Right kidney (tissue), 1 donor: ENCODE measurements at regions not wholly inside any gene's neighbourhood (a gene's known extent, or its start where the extent isn't known, plus 50 kb on each side); places are given as distances from the start of the nearest gene placed in this dataset.

Experiments used
- DNase-seq: peaks from one replicate; pipeline ENCODE4 v3.0.0-alpha.2; 2016

DNA sequence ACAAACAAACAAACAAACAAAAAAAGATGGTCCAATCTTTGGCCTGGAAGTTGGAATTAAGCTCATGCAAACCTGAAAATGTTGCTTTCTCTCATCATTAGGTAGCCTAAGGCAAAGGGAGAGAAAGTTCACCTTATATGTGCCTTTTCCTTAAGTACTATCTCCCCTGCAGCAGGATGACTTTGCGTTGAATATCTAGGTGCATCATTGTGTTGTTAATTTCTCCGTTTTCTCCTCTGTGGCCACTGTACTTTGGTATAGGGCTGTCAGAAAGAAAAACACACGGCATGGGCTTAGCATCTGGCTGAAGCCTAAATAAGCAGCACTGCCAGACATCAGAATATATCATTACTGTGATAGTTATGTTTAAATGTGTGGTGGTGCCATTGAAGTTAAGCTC is 345.5 kb downstream of the BCAT1 start:
- no peak for DNase-seq

DNA sequence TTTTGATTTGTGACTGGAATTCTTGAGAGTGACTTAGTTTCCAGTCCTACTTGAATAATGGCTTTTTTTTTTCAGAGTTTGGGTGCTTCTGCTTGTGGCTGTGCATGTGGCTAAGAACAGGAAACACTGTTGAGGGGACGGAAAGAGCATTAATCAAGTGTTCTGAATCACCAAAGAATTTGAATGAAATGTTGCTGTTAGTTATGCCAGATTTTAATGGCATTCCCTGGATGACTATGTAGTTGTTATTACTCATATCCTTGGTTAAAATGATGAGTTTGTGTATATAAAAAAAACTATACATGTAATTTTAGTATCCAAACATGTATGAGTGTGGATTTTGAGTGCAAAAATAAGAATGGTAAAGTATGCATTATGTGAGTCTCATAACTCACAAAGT is 347.9 kb downstream of the BCAT1 start:
- no peak for DNase-seq

DNA sequence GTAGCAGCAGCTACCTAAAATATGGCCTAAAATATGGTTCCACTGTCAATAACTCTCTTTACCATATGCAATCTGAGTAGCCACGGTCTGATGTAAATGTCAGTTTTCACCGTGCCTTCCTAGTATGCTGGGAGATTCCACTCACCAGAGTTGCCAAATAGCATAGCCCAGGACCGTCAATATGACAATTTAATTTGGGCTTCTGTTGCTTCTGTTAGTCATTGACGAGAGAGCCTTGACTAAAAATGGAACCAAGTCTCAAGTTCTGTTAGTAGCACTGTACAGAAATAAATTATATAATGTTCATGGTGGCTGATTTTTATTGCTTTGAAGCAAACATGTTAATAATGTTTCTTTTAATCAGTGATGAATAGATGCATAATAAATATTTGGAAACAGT is 348.4 kb downstream of the BCAT1 start:
- no peak for DNase-seq

DNA sequence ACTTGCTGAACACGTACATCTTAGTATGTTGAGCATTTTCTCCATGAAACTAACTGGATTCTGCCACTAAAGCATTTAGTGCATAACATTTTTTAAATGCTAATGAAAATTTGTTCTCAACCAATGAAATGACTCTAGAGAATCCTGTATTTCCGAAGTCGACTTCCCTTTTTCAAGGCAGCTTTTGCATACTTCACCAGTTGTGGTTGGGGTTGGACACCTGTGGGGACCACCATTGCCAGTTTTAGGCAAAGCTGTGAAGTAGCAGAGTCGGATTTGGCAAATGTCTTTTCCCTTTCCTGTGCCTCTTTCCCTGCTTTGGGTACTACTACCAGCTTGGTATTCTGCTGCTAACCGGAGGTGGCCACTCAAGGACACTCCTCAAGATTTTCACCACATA is 349.2 kb downstream of the BCAT1 start:
- no peak for DNase-seq

DNA sequence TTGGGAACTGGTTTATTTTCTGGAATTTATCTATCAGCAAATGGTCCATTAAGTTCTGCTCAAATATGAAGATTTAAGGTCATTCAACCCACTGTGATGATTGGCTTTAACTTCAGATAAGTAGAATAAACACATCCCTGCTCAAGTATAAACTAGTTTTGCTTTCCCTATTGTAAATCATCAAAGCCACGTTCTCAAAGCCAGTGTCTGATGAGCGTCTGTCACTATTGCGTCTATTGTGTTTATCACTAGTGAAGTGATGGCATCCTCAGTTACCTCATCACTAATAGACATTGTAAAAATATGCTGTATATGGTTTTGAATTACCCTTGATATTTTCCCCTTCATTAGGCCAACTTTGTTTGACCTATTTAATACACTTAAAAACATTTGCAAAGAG is 351.3 kb downstream of the BCAT1 start:
- no peak for DNase-seq

DNA sequence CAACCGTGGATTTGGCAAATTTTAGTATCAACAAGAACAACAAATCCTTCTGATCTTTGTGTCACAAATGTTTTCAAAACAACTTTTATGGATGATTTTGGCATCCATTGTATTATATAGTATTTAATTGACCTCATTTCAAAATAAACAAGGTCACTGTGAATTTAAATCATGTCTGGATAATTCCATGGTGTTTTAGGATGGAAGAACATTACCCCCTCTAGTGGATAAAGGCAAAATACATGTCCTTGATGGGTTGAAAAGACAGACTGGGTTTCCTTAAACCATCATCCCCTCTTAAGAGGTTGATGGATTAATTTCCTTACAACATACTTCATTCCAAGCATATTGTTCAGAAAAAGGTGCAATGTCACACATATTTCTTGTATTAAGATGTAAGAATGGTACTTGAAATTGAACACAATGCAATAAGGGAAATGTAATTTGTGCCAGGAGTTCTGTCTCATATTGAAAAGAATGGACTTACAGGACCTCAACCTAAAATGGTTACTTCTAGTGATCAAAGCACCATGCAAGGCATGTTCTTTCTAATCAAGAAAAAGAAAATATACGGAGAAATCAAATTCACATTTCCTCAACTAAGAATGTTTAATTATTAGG is 352.0 kb downstream of the BCAT1 start:
- no peak for DNase-seq

DNA sequence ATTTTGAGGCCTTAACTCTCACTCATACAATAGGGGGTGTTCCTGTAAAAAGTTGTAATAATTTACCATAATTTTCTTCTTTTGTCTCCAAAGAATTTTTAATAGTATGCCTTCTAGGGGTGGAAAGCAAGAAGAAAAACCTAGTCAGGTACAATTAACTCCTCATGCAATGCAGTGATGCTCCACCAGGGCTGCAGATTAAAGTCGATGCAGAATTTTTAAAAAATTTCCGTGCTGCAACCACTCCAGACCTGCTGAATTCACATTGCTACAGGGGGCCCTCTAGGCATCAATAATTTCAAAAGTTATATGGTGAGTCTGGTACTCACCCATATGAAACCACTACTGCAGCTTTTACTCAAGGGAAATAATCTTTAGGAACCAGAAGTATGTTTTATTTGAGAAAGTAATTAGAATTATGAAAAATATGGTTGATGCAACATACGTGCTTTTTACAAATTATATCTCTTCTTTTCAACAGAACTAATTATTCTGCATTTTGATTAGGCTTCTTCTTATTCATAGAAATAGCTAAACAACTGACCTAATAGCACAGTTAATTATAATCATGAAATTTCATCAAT is 353.2 kb downstream of the BCAT1 start:
- DNase-seq: no peak

DNA sequence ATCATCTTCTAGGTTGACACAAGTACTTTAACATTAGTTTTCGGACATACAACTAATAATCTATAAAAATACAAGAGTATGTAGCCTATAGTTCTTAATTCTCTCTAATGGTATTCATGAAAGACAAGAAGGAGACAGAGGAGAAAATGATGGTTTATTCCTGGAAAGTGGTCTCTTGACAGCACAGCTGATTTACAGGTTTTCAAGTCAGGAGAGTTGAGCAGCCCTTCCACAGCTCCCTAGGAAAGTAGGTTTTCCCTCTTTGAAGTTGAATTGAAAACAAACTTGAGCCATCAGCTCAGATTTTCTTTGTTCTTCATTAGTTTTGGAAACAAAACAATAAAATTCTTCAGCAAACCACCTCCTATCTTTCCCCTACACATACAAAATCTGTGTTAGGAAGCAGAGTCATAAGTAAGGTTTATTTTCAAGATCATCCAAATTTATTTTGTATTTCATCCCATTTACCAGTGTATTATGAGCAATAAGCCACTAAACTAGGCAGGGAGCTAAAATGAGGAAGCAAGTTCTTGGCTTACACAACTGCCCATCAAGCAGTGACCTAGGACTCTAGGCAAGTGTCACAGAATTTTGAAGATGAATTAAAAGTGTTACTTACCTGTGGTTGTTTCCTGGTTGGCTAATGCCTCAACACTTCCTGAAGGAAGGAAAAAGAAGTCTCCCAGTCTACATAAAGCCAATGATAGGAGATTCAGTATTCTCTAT is 357.0 kb downstream of the BCAT1 start:
- DNase-seq: no peak

DNA sequence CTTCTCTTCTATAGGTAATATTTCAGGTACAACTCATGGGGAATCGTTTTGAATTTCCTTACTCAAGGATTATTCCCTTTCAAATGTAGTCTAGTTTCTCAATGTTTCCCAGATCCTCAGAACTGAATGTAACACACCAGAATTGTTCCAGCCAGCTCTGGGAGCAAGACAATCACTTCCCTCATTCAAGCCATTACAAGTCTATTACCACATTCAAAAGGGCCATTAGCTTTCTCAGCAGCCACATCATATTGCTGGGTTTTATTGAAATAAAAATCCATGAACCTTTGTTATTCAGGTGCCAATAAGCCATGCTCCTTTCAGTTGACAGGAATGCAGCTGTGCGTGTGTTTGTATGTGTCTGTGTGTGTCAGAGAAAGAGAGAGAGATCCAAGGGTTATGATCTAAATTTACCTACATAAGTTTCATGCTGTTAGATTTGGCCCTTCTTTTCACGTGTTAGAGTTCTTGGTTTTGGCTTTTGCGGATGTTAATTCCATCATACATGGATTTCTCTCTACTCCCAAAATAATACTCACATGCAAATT is 357.7 kb downstream of the BCAT1 start:
- no peak for DNase-seq

DNA sequence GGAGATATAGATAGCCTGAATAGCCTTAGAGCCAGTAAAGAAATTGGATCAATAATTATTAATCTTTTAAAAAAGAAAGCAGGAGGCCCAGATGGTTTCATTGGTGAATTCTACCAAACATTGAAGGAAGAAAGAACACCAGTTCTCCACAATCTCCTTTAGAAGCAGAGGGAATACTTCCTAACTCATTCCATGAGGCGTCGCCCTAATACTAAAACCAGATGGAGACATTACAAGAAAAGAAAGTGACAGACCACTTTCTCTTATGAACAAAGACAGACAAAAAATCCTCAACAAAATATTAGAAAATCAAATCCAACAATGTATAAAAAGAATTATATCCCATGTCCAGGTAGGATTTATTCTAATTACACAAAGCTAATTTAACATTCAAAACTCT is 362.6 kb downstream of the BCAT1 start:
- no peak for DNase-seq

DNA sequence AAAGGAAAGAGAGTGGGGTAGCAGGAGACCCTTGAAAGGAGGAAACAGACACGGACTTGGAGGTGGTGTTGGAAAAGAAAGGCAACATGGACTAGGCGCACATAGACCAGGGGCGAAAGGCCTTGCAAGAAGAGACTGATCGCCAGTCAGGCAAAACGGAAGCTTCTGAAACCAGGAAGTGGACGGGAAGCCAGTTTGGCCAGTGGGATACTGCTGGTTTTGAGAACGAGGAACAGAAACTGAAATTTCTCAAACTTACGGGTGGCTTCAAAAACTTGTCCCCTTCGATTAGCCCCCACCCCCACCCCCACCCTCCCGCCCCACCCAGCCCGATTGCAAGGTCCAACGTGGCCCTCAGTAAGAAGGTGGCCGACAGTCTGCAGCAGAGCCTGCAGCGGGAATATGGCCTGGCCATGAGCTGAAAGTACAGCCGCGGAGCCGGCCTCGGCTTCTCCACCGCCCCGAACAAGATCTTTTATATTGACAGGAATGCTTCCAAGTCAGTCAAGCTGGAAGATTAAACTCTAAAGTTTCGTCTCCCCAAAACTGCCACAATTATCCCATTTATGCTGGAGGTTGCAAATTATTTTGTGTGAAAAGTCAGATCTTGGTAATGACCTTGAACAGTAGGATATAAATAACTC is 364.7 kb downstream of the BCAT1 start:
- no peak for DNase-seq

DNA sequence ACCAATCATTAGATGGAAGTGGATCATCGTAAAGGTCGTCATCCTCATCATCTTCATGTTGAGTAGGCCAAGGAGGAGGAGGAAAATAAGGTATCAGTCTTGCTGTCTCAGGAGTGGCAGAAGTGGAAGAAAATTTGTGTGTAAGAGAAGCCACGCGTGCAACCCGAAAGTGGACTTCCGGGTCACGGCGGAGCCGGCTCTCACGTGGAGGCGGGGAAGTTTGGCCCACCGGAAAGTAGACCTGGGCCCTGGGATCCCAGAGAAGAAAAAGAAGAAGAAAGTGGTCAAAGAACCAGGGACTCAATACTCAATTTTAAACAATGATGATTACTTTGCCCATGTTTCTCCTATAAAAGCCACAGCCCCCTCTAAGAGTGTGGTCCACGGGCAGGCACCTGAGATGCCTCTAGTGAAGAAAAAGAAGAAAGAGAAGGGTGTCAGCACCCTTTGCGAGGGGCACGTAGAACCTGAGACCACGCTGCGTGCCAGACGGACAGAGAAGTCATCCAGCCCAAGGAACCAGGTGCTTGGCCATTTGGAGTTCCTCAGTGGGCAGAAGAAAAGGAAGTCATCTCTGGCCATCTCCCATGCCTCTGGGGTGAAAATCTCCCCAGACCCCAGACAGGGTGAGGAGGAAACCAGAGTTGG is 365.8 kb downstream of the BCAT1 start:
- no peak for DNase-seq

DNA sequence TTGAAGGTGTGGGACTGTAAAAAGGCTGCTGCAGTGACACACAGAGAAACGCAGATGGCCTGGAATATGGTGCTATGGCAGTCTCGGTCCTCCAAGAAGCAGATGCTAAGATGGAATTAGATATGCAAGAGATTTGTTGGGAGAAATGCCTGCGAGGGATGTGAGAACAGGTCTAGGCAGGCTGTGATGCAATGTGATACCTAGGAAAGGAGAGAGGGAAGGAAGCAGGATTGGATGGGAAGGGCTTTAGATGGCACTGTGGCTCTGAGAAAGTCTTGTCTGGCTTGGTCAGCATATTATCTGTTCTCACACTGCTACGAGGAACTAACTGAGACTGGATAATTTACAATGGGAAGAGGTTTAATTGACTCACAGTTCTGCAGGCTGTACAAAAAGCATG is 374.4 kb downstream of the BCAT1 start:
- no peak for DNase-seq

DNA sequence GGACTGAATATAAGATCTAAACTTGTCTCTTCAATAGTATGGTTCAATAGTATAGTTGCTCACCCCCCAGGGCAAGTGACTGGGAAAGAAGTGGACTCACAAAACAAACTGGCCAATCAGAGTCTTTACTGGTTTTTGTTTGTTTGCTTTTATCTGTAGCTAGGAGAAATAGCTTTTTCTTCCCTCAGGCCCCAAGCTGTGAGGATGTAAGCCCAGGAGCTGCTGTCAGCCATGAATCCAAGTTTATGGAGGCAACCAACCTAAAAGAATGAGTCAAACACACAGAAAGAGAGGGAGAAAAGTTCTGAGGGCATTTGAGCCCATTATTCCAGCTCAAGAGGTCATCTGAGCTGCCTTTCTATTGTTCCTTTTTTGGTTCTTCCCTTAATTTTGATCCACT is 375.3 kb downstream of the BCAT1 start:
- DNase-seq: no peak

DNA sequence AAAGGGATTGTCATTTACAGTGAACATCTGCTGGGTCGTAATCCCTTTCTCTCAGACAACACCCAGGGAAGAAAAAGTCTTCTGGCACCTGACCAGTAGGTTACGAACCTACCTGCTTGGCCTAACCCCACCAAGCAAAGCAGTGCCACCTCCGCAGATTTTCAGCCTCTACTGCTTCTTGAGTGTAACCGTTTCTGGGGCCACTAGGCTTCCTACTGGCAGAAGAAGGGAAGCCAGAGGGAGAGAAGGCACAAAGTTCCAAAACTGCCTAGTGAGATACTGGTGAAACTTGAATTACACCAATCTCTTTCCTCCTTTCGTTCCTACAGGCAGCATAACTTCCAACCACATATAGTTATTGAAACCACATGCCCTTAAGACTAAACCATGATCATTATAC is 383.6 kb downstream of the BCAT1 start:
- DNase-seq: no peak

DNA sequence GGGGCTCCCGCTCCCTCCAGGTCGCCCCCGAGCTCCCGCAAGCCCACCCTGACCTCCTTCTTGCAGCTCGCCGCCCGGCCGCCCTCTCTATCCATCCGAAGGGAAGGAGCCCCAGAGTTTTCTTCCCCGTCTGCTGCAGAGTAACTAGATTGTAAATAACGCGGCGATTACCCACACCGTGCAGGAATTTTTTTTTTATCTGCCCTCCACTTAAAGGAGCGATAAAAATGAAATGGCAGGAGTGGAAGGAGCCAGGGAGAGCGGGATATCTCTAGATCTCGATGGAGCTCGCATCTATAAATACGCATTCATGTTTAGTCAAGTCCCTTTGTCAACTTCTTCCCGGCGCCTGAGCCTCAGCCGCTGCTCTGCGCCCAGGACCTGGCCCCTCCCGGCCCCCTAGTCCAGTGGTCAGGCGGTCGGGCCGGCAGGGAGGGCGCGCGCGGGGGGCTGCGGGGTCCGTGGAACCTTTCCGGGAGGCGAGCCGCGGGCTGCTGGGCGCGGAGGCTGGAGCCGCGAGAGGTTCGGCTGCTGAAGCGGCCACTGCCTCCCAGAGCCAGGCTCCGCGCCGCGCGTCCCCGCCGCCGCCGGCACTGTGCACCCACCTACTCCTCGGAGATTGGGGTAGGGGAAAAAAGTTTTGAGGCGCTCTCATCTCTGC is 386.0 kb downstream of the BCAT1 start:
- DNase-seq: peak; percentile 92

DNA sequence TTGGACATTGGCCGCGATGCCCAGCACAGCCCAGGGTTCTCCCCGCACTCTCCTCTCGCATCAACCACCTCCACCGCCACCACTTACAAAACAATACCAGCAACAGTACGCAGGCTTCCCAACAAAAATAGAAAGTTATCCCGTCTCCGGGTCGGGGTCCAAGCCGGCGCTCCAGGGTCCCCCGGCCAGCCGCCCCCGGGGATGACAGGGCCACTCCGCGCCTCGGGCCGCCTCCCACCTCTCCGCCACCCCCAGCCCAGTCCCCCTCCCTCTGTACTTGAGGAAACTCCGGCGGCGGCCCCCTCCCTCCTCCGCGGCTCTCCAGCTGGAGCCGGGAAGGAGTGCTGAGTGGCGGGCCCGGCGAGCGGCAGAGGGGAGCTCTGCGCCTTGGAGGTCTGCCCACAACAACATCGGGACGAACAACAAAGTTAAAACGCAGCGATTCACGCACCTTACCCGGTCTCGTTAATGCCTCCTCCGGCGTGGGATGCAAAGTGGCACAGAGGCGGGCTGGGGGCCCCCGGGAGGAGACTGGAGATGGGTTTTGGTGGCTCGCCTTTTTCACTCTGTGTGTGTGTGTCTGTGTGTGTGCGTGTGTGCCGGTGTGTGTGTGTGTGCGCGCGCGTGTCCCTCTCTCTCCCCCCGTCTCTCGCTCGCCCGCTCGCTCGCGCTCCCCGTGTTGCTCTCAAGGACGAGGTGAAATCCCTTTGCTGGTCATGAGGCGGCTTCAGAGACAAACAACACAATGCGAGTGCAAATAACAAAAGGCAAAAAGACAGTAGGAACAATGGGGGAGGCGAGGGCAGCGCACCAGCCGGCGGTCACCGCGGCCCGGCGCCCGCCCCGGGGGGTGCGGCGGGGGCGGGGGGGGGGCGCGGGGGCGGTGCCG is 386.8 kb downstream of the BCAT1 start:
- DNase-seq: peak; percentile 94

DNA sequence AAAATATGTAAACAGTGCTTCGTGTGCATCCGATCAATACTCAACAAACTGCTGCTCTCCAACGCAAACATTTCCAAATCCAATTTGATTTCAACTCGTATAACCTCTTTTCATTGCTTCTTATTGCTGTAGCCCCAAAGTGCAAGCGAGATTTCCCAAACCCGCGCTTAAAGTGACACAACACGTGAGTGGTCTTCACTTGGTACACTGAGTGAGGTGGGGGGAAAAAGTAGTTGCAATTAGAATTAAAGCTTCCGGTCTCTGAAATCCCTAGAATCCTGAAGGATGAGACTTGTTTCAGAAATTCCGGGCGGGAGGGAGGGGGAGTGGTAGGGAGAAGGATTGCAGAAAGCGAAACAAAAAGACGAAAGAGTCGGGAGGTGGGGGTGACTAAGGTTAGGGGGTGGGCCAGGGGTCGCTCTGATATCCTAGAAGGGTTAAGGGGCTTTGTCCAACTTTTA is 387.5 kb downstream of the BCAT1 start:
- peak; percentile 49 for DNase-seq

DNA sequence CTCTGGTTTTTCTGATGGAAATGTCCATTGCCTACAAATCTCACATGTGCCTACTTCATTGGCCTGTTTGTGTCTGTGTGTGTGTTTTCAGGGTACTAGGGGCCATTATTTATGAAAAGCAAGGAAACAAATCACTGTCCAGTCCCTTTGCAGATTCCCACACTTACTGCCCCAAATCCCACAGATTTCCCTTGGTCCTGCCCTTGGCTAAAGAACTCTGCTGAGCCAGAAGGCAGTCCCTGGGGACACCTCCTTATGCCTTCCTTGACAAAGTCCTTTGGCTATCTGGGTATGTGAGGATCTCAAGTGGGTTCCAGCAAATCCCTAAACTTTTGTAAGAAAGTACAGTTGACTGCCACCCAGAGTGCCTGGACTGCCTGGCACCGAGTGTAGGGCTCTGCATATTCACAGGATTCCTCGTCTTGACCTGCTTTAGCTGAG is 388.1 kb downstream of the BCAT1 start:
- DNase-seq: peak; percentile 33

DNA sequence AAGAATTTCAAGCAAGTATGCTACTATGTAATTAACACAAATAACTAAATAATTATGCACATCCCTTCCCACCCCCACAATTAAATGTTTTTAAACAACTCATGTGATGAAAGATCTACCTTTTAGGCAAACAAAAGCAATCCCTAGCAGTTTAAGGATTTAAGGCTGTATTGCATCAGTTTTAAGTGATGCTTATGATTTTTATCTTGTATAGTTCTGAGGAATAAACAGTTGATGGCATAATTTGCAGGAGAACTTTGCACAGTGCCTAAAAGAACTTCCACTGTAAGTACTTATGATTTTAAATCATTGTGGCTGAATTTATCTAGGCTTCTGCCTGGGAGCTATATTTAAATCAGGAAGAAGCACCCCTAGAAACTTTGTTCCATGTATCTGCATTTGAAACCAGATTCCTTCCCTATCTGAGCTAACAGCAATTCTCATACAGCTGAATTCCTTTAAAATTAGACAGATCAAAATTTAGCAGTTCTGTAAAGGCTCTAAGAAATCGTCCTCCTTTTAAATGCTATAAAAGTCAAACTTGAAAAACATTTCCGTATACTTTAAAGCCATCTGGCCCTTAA is 388.6 kb downstream of the BCAT1 start:
- no peak for DNase-seq

DNA sequence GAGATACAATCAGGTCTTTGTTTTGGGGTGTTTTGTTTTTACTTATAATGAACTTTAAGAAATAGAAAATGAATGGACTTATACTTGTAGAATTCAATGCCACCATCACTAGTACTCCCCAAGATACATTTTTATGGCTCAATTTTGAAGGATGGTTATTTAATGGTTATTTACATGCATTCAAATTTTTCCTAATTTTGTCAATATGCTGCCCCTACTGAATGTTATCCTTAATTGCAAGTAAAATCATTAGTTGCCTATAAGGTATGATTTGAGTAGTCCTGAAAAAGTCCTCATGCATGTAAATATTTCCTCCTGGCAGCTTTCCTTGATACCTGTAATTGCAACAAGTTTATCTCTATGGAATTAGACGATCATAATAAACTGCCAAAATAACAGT is 391.2 kb downstream of the BCAT1 start:
- DNase-seq: no peak
